ENCODE measurements at regions not wholly inside any gene's neighbourhood (a gene's known extent, or its start where the extent isn't known, plus 50 kb on each side); places are given as distances from the start of the nearest gene placed in this dataset.

DNA sequence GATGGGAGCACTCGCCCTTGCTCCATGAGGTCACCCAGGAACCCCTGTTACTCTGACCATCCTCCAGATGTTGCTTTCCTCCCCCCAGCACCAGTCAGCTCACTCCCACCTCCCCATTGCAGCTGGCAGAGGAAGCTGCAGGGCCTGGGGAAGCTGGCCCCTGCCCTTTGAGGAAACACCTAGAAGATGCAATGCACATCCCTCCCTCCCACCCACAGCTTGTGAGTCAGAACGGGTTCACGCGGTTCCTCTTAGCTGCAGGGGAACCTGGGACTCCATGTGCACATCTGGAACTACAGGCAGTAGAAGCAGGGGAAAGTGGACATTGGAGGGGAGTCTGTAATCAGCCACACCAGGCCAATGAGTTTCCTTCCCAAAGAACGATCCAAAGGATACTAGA, 96.9 kb downstream of the KATNIP start:
- no peak for TF ChIP-seq TEAD4 (IDR thresholded peaks at IDR 0.05)
- TF ChIP-seq EP300 (IDR thresholded peaks at IDR 0.05; ENCODE audit: borderline replicate concordance): no peak
- TF ChIP-seq CEBPB (IDR thresholded peaks at IDR 0.05): no peak
- TF ChIP-seq CREB1 (IDR thresholded peaks at IDR 0.05; ENCODE audit: low read depth): no peak
- no peak for TF ChIP-seq TCF12 (IDR thresholded peaks at IDR 0.05; ENCODE audit: low read depth)
